ENCODE measurements at regions not wholly inside any gene's neighbourhood (a gene's known extent, or its start where the extent isn't known, plus 50 kb on each side); places are given as distances from the start of the nearest gene placed in this dataset.
A peak's percentile ranks its signal among the peaks of the same experiment; 100 is the strongest.

DNA sequence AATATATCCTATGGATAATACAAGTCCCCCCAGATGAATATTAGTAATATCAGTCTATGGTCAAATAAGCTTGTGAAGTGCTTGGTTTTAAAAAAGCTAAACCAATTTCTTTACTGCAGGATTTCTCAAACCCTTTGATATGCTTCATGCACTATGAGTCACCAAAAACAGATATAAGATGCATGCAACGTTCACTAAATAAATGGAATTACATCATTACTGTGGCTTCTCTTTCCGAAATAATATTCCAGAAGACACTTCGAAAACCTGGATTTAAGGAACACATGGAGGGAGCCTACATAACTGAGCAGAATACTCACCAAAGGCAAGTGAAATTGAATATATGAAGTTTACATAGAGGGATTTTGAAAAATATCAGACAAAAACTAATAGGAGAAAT lies 126.3 kb upstream of the ABI3BP start:
- intact Hi-C loops (cut with micrococcal nuclease) (no loop called here), in situ Hi-C loops (cut with MboI; ENCODE audit: low sequenced_read_pairs) (no loop called here), dilution Hi-C loops (cut with HindIII; ENCODE audit: low sequenced_read_pairs, unreplicated experiment) (no loop called here)
- CTCF ChIA-PET, result no interaction called here
- H4K91ac ChIP-seq (ENCODE audit: insufficient read depth, low read depth, low read length), result no peak overlapping the region
- H3K79me1 ChIP-seq (ENCODE audit: low read depth in 1 of 2, low read length in 2 of 2), result no peaks in the 10 kb centered on the region
- H3K27me3 ChIP-seq (ENCODE audit: control insufficient read depth, insufficient read depth, low read length), result no peaks in the 10 kb centered on the region
- no peaks in the 10 kb centered on the region for H3K4me1 ChIP-seq (ENCODE audit: control insufficient read depth, insufficient read depth, low read length)
- H2BK20ac ChIP-seq (ENCODE audit: low read depth, low read length), result no peak overlapping the region
- no peaks in the 10 kb centered on the region for H3K9me3 ChIP-seq (ENCODE audit: control insufficient read depth, insufficient read depth, low read length)
- H4K20me1 ChIP-seq (ENCODE audit: insufficient read depth, low read length), result no peaks in the 10 kb centered on the region
- no peak overlapping the region for H2AK5ac ChIP-seq (ENCODE audit: low read depth, low read length)
- H3K4me2 ChIP-seq (ENCODE audit: low read depth, low read length), result no peak overlapping the region
- no peak overlapping the region for H3K56ac ChIP-seq (ENCODE audit: extremely low read depth, insufficient read depth, low read length)
- BruUV-seq (replicated peaks), result no TSS peak
- DNase-seq (peak; percentile 92), ATAC-seq (ENCODE audit: low read depth) (peak; percentile 89)
- no peak overlapping the region for H3K9ac ChIP-seq (ENCODE audit: low read depth, low read length)
- H2BK5ac ChIP-seq (ENCODE audit: low read depth, low read length, poor library complexity, severe bottlenecking), result no peak overlapping the region
- no peak overlapping the region for H4K5ac ChIP-seq (ENCODE audit: low read depth, low read length)
- H3K23ac ChIP-seq (ENCODE audit: low read depth, low read length), result no peak overlapping the region
- POLR2A ChIA-PET (ENCODE audit: unreplicated experiment), result no interaction called here
- TF ChIP-seq, protein P1, sequence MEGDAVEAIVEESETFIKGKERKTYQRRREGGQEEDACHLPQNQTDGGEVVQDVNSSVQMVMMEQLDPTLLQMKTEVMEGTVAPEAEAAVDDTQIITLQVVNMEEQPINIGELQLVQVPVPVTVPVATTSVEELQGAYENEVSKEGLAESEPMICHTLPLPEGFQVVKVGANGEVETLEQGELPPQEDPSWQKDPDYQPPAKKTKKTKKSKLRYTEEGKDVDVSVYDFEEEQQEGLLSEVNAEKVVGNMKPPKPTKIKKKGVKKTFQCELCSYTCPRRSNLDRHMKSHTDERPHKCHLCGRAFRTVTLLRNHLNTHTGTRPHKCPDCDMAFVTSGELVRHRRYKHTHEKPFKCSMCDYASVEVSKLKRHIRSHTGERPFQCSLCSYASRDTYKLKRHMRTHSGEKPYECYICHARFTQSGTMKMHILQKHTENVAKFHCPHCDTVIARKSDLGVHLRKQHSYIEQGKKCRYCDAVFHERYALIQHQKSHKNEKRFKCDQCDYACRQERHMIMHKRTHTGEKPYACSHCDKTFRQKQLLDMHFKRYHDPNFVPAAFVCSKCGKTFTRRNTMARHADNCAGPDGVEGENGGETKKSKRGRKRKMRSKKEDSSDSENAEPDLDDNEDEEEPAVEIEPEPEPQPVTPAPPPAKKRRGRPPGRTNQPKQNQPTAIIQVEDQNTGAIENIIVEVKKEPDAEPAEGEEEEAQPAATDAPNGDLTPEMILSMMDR (conservative IDR thresholded peaks at IDR 0.05; ENCODE audit: low read depth, low read length), result no peak
- no peak for TF ChIP-seq POLR2A (IDR thresholded peaks at IDR 0.05; ENCODE audit: low read depth, low read length)
- TF ChIP-seq, protein P2, sequence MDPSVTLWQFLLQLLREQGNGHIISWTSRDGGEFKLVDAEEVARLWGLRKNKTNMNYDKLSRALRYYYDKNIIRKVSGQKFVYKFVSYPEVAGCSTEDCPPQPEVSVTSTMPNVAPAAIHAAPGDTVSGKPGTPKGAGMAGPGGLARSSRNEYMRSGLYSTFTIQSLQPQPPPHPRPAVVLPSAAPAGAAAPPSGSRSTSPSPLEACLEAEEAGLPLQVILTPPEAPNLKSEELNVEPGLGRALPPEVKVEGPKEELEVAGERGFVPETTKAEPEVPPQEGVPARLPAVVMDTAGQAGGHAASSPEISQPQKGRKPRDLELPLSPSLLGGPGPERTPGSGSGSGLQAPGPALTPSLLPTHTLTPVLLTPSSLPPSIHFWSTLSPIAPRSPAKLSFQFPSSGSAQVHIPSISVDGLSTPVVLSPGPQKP (IDR thresholded peaks at IDR 0.05; ENCODE audit: borderline replicate concordance, low read depth, low read length), result no peak
- TF ChIP-seq RAD21 (IDR thresholded peaks at IDR 0.05; ENCODE audit: low read length), result no peak
- TF ChIP-seq NFE2L2 (IDR thresholded peaks at IDR 0.05; ENCODE audit: low read depth, low read length), result no peak
- TF ChIP-seq, protein P3, sequence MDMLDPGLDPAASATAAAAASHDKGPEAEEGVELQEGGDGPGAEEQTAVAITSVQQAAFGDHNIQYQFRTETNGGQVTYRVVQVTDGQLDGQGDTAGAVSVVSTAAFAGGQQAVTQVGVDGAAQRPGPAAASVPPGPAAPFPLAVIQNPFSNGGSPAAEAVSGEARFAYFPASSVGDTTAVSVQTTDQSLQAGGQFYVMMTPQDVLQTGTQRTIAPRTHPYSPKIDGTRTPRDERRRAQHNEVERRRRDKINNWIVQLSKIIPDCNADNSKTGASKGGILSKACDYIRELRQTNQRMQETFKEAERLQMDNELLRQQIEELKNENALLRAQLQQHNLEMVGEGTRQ (IDR thresholded peaks at IDR 0.05; ENCODE audit: low read depth, low read length), result no peak
- no peak for TF ChIP-seq RCOR1 (IDR thresholded peaks at IDR 0.05; ENCODE audit: insufficient replicate concordance, low read length)
- TF ChIP-seq FOS (IDR thresholded peaks at IDR 0.05; ENCODE audit: low read depth, low read length), result peak; percentile 93
- TF ChIP-seq RFX5 (IDR thresholded peaks at IDR 0.05; ENCODE audit: low read depth, low read length), result no peak
- no peak for TF ChIP-seq MXI1 (IDR thresholded peaks at IDR 0.05; ENCODE audit: borderline replicate concordance, low read depth, low read length)
- TF ChIP-seq MAFK (IDR thresholded peaks at IDR 0.05; ENCODE audit: low read depth, low read length), result no peak
- TF ChIP-seq CEBPB (IDR thresholded peaks at IDR 0.05; ENCODE audit: low read depth, low read length), result peak; percentile 83
- peak; percentile 26; the same call in 1 of the 2 replicates for TF ChIP-seq BHLHE40 (IDR thresholded peaks at IDR 0.05; ENCODE audit: low read depth, low read length)
- no peak for TF ChIP-seq SMC3 (IDR thresholded peaks at IDR 0.05; ENCODE audit: low read depth, low read length)
- no peak for TF ChIP-seq MAZ (IDR thresholded peaks at IDR 0.05; ENCODE audit: borderline replicate concordance, low read depth, low read length)
- no peak for TF ChIP-seq CHD1 (IDR thresholded peaks at IDR 0.05; ENCODE audit: low read depth, low read length)
- H3K4ac ChIP-seq (ENCODE audit: low read depth, low read length), result no peak overlapping the region
- no CpG with 5 or more reads among the region's 3 CpGs for WGBS, 2 experiments (ENCODE audit: extremely low coverage in 2 of 2, insufficient read length in 1 of 2)
- H4K8ac ChIP-seq (ENCODE audit: low read depth in 2 of 2, low read length in 2 of 2), result no peak overlapping the region
- H3K9me1 ChIP-seq (ENCODE audit: insufficient read depth, low read length), result no peaks in the 10 kb centered on the region
- no peak overlapping the region for H3K27ac ChIP-seq (ENCODE audit: insufficient read depth, low read length)
- H3K4me3 ChIP-seq (ENCODE audit: insufficient read depth, low read depth, low read length), result no peak overlapping the region
- no peak overlapping the region for H3K14ac ChIP-seq (replicated peaks; ENCODE audit: low read depth, low read length)
- no peak overlapping the region for H2BK15ac ChIP-seq (ENCODE audit: low read depth, low read length)
- no peaks in the 10 kb centered on the region for H3K36me3 ChIP-seq (ENCODE audit: control insufficient read depth, insufficient read depth, low read length)
- no peak overlapping the region for H2BK120ac ChIP-seq (ENCODE audit: low read depth, low read length)
- no peak overlapping the region for H3K18ac ChIP-seq (ENCODE audit: low read depth, low read length)
- H2AK9ac ChIP-seq (replicated peaks; ENCODE audit: low read depth, low read length, poor library complexity), result no peak overlapping the region
- H2AFZ ChIP-seq (replicated peaks; ENCODE audit: low read length, poor library complexity), result no peak overlapping the region

Data from IMR-90 (cell line).